ENCODE measurements at regions not wholly inside any gene's neighbourhood (a gene's known extent, or its start where the extent isn't known, plus 50 kb on each side); places are given as distances from the start of the nearest gene placed in this dataset.

- Histone ChIP-seq H3K36me3 (no peaks in the 10 kb centered on the region), H3K4me3 (no peak overlapping the region), H3K4me1 (no peaks in the 10 kb centered on the region), H3K27ac (no peak overlapping the region), H3K27me3 (no peaks in the 10 kb centered on the region), H3K9me3 (no peaks in the 10 kb centered on the region)
- TF ChIP-seq EP300 (IDR thresholded peaks at IDR 0.05) (no peak), CTCF (IDR thresholded peaks at IDR 0.05) (no peak), POLR2A (IDR thresholded peaks at IDR 0.05) (no peak)
- 72 to 77% methylated on average over 2 of the region's 2 CpGs for WGBS, 2 donors
- no peak for DNase-seq (ENCODE audit: low spot score in 2 of 2)
These were observed 775.1 kb downstream of the FLRT2 start for GRCh38 chr14:86305058-86305457.

GRCh38 chr14:86299994-86300393 is 770.0 kb downstream of the FLRT2 start:
- no peaks in the 10 kb centered on the region for H3K9me3 ChIP-seq
- no peak for DNase-seq (ENCODE audit: low spot score in 2 of 2)
- H3K36me3 ChIP-seq, result no peaks in the 10 kb centered on the region
- no peak overlapping the region for H3K4me3 ChIP-seq
- H3K4me1 ChIP-seq, result no peaks in the 10 kb centered on the region
- TF ChIP-seq CTCF (IDR thresholded peaks at IDR 0.05) (no peak), EP300 (IDR thresholded peaks at IDR 0.05) (no peak), POLR2A (IDR thresholded peaks at IDR 0.05) (no peak)
- 78 to 82% methylated on average over 3 of the region's 3 CpGs for WGBS, 2 donors
- H3K27me3 ChIP-seq, result no peaks in the 10 kb centered on the region
- H3K27ac ChIP-seq, result no peak overlapping the region

GRCh38 chr14:86296173-86296572 is 766.2 kb downstream of the FLRT2 start:
- no peaks in the 10 kb centered on the region for H3K36me3 ChIP-seq
- no peak overlapping the region for H3K27ac ChIP-seq
- no peaks in the 10 kb centered on the region for H3K27me3 ChIP-seq
- H3K9me3 ChIP-seq, result no peaks in the 10 kb centered on the region
- no peak overlapping the region for H3K4me3 ChIP-seq
- WGBS, 2 donors, result 78 to 79% methylated on average over 1 of the region's 1 CpG
- H3K4me1 ChIP-seq, result no peaks in the 10 kb centered on the region
- DNase-seq (ENCODE audit: low spot score in 2 of 2), result no peak
- TF ChIP-seq CTCF (IDR thresholded peaks at IDR 0.05) (no peak), POLR2A (IDR thresholded peaks at IDR 0.05) (no peak), EP300 (IDR thresholded peaks at IDR 0.05) (no peak)

GRCh38 chr14:86288336-86288735 is 758.4 kb downstream of the FLRT2 start:
- Histone ChIP-seq H3K36me3 (no peaks in the 10 kb centered on the region), H3K9me3 (no peaks in the 10 kb centered on the region), H3K27ac (no peak overlapping the region), H3K4me1 (no peaks in the 10 kb centered on the region), H3K4me3 (no peak overlapping the region), H3K27me3 (no peaks in the 10 kb centered on the region)
- TF ChIP-seq CTCF (IDR thresholded peaks at IDR 0.05), result no peak
- TF ChIP-seq POLR2A (IDR thresholded peaks at IDR 0.05), result no peak
- no peak for TF ChIP-seq EP300 (IDR thresholded peaks at IDR 0.05)
- no peak for DNase-seq (ENCODE audit: low spot score in 2 of 2)
- WGBS, 2 donors, result 90 to 97% methylated on average over 2 of the region's 2 CpGs

GRCh38 chr14:86279405-86279804 is 749.5 kb downstream of the FLRT2 start:
- 66 to 75% methylated on average over 3 of the region's 3 CpGs for WGBS, 2 donors
- no peaks in the 10 kb centered on the region for H3K36me3 ChIP-seq
- H3K4me3 ChIP-seq, result no peak overlapping the region
- no peaks in the 10 kb centered on the region for H3K4me1 ChIP-seq
- H3K27me3 ChIP-seq, result no peaks in the 10 kb centered on the region
- DNase-seq (ENCODE audit: low spot score in 2 of 2), result no peak
- H3K9me3 ChIP-seq, result peaks cover 0 to 18% (median 0%) of the 10 kb centered on the region in 4 donors
- TF ChIP-seq CTCF (IDR thresholded peaks at IDR 0.05) (no peak), POLR2A (IDR thresholded peaks at IDR 0.05) (no peak), EP300 (IDR thresholded peaks at IDR 0.05) (no peak)
- no peak overlapping the region for H3K27ac ChIP-seq
